WTC11 (cell line): ENCODE measurements at regions not wholly inside any gene's neighbourhood (a gene's known extent, or its start where the extent isn't known, plus 50 kb on each side); places are given as distances from the start of the nearest gene placed in this dataset.

ENCODE experiments used
- ATAC-seq: fragments of 200-7000 bp; cut with Tn5 transposase; 2 replicates; pipeline ENCODE4 v1.10.0; 2021; ENCODE audit warnings: mild to moderate bottlenecking, moderate library complexity
- CTCF ChIA-PET: fragments of 300-600 bp; sonication (Branson Sonifier 250); formaldehyde crosslinking; loops from one replicate; lab custom pipeline; 2021; ENCODE audit warnings: antibody characterized with exemption; lab: Charles Lee
- POLR2A ChIA-PET: fragments of 350-600 bp; sonication (Branson Sonifier 250); formaldehyde crosslinking; loops from one replicate; lab custom pipeline; 2021; ENCODE audit warnings: antibody characterized with exemption; lab: Charles Lee
- DNase-seq: peaks from one replicate; pipeline ENCODE4 v3.0.0; 2021; ENCODE audit warnings: low spot score
- H3K27ac Mint-ChIP-seq: 2 replicates; pipeline ENCODE4 v1.8.0; 2021; ENCODE audit warnings: mixed read lengths
- H3K27me3 Mint-ChIP-seq: 2 replicates; pipeline ENCODE4 v1.8.0; 2021; ENCODE audit warnings: low read depth, mild to moderate bottlenecking, moderate library complexity, mixed read lengths
- H3K36me3 Mint-ChIP-seq: 2 replicates; pipeline ENCODE4 v1.8.0; 2021; ENCODE audit warnings: mixed read lengths
- H3K4me1 Mint-ChIP-seq: 2 replicates; pipeline ENCODE4 v1.8.0; 2022; ENCODE audit warnings: mixed read lengths
- H3K4me3 Mint-ChIP-seq: 2 replicates; pipeline ENCODE4 v1.8.0; 2021; ENCODE audit warnings: mild to moderate bottlenecking, moderate library complexity, mixed read lengths
- H3K9me3 Mint-ChIP-seq: 2 replicates; pipeline ENCODE4 v1.8.0; 2021; ENCODE audit warnings: mixed read lengths
- CREB1 ChIP-seq: sonication (generic); formaldehyde crosslinking; IDR thresholded peaks from 2 replicates; pipeline ENCODE4 v1.8.0; 2023; ENCODE audit warnings: mild to moderate bottlenecking, missing genetic modification reagents
- EMX1 ChIP-seq: fragments of 250-450 bp; sonication (Bioruptor Pico); IDR thresholded peaks from 2 replicates; pipeline ENCODE4 v1.8.0; 2021; ENCODE audit warnings: mild to moderate bottlenecking
- ESRRA ChIP-seq: sonication (generic); formaldehyde crosslinking; IDR thresholded peaks from 2 replicates; pipeline ENCODE4 v1.8.1; 2022; ENCODE audit warnings: mild to moderate bottlenecking, missing genetic modification reagents, borderline replicate concordance
- MYBL2 ChIP-seq: sonication (generic); formaldehyde crosslinking; IDR thresholded peaks from 2 replicates; pipeline ENCODE4 v1.8.1; 2023; ENCODE audit warnings: mild to moderate bottlenecking, moderate library complexity, missing genetic modification reagents
- RORB ChIP-seq: fragments of 250-450 bp; sonication (Bioruptor Pico); IDR thresholded peaks from 2 replicates; pipeline ENCODE4 v1.9.0; 2021; ENCODE audit warnings: mild to moderate bottlenecking
- SMAD3 ChIP-seq: sonication (generic); formaldehyde crosslinking; IDR thresholded peaks from 2 replicates; pipeline ENCODE4 v1.8.0; 2022; ENCODE audit warnings: missing genetic modification reagents, mild to moderate bottlenecking, borderline replicate concordance
- SOX15 ChIP-seq: fragments of 250-450 bp; sonication (Bioruptor Pico); IDR thresholded peaks from 2 replicates; pipeline ENCODE4 v1.9.0; 2021; ENCODE audit warnings: mild to moderate bottlenecking
- TEAD1 ChIP-seq: sonication (generic); formaldehyde crosslinking; IDR thresholded peaks from 2 replicates; pipeline ENCODE4 v1.8.0; 2022; ENCODE audit warnings: mild to moderate bottlenecking, missing genetic modification reagents
- TP53 ChIP-seq: sonication (generic); formaldehyde crosslinking; IDR thresholded peaks from 2 replicates; pipeline ENCODE4 v1.8.1; 2023; ENCODE audit warnings: mild to moderate bottlenecking, missing genetic modification reagents
- ZNF416 ChIP-seq: fragments of 250-450 bp; sonication (Bioruptor Pico); IDR thresholded peaks from 2 replicates; pipeline ENCODE4 v1.9.0; 2021; ENCODE audit warnings: mild to moderate bottlenecking, inconsistent platforms
- TF ChIP-seq, protein P1 (sequence below): fragments of 250-450 bp; sonication (Bioruptor Pico); conservative IDR thresholded peaks from 2 replicates; pipeline ENCODE4 v1.9.0; 2021; ENCODE audit warnings: mild to moderate bottlenecking
- TF ChIP-seq, protein P2 (sequence below): sonication (generic); formaldehyde crosslinking; IDR thresholded peaks from 2 replicates; pipeline ENCODE4 v1.8.1; 2023; ENCODE audit warnings: mild to moderate bottlenecking, missing genetic modification reagents, moderate library complexity
- TF ChIP-seq, protein P3 (sequence below): sonication (generic); formaldehyde crosslinking; IDR thresholded peaks from 2 replicates; pipeline ENCODE4 v1.8.0; 2022; ENCODE audit warnings: mild to moderate bottlenecking, missing genetic modification reagents
- TF ChIP-seq, protein P4 (sequence below): sonication (generic); formaldehyde crosslinking; conservative IDR thresholded peaks from 2 replicates; pipeline ENCODE4 v1.8.1; 2023; ENCODE audit warnings: mild to moderate bottlenecking, low read depth, missing genetic modification reagents, moderate library complexity
- TF ChIP-seq, protein P5 (sequence below): fragments of 250-450 bp; sonication (Bioruptor Pico); IDR thresholded peaks from 2 replicates; pipeline ENCODE4 v1.9.0; 2021; ENCODE audit warnings: mild to moderate bottlenecking
- TF ChIP-seq, protein P6 (sequence below): sonication (generic); formaldehyde crosslinking; IDR thresholded peaks from 2 replicates; pipeline ENCODE4 v1.8.0; 2022; ENCODE audit warnings: missing genetic modification reagents

DNA sequence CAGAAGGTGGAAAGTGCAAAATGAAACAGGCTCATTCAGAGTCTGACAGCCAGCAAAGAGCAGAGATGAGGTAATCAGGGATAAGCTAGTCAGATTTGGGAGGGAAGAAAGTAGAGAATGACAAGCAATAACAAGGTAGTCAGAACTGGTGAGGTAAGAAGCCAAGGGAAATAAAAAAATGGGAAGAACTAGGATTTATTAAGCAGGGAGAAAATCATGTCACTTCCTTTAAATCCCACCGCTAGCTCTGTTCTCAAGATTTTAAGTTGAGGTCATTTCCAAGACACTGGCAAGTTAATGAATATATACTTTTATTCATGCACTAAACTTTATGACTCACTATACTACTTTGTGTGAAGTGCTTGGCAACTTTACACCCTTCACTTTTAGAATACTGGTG is 1106.8 kb downstream of the IGSF11 start:
- DNase-seq: no peak
- no peak overlapping the region for H3K4me3 Mint-ChIP-seq
- TF ChIP-seq, protein P1, sequence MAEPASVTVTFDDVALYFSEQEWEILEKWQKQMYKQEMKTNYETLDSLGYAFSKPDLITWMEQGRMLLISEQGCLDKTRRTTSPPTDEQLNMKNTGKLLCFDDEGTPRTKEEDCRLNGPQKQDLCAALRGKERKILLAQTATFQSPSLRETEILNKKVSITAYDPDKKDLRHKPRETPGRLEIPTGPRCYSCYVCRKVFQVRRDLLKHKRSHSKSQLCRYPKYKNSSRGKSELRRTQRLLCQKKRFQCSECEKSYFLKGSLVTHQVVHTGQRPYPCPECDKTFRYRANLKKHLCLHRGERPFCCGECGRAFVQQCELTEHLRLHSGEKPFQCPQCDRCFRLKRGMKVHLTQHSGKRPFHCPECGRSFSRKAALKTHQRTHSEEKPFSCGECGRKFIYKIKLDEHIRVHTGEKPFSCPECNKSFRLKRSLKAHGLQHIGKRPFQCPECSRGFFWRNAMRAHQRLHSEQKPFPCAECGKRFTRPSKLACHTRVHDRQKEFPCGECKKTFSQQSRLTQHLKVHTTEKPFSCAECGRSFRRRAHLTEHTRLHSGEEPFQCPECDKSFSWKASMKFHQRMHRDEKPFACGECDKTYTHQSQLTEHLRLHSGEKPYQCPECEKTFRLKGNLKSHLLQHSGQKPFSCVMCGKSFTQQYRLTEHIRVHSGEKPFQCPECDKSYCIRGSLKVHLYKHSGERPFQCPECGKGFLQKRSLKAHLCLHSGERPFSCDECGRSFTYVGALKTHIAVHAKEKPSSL (CRISPR knock-in tag): no peak
- ChIA-PET POLR2A (interaction anchor here (0.6 kb wide), 1 partner anchor 1081 kb away, joined by 3 read pairs; no protein-coding TSS in a partner anchor), CTCF (interaction anchor here (0.9 kb wide), 1 partner anchor 29 kb away, joined by 3 read pairs; no protein-coding TSS in a partner anchor)
- no peaks in the 10 kb centered on the region for H3K36me3 Mint-ChIP-seq
- no peaks in the 10 kb centered on the region for H3K9me3 Mint-ChIP-seq
- no peaks in the 10 kb centered on the region for H3K27me3 Mint-ChIP-seq
- no peak overlapping the region for H3K27ac Mint-ChIP-seq
- no peak for ATAC-seq
- H3K4me1 Mint-ChIP-seq: peaks cover 2% of the 10 kb centered on the region

DNA sequence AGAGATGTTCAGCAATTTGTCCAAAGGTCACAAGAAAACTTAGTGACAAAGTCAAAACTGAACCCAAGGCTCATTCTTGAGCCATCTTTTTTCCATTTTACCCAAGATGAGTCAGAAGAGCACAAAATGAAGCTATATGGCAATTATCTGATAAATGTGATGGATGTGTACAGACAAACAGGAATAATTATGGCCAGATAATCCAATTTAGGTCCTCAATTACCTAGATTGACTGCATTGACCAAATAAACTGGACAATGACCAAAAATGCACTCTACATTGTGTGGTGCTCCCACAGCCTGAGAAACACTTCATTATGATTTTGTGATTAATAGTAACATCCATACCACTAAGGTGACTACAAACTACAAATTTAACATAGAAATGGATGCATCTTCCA is 1105.8 kb downstream of the IGSF11 start:
- no peak for ATAC-seq
- ChIA-PET POLR2A (no interaction called here), CTCF (no interaction called here)

DNA sequence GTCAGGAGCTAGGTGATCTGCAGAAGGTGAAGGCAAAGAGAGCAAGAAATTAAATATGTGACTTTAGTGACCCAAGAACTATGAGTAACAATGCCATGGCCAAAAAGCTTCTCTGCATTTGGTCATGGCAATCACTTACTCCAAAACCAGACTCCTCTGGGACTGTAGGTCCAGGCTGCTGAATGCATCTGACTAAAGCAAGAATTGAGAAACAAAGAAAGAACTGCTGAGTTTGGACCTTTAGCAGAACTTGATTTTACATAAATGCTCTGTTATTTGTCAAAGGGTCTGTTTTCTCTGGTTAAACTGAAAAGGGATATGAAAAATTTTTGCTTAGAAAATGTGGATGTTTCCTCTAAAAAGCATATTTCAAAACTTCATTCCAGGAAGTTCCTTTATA is 1102.2 kb downstream of the IGSF11 start:
- TF ChIP-seq, protein P2, sequence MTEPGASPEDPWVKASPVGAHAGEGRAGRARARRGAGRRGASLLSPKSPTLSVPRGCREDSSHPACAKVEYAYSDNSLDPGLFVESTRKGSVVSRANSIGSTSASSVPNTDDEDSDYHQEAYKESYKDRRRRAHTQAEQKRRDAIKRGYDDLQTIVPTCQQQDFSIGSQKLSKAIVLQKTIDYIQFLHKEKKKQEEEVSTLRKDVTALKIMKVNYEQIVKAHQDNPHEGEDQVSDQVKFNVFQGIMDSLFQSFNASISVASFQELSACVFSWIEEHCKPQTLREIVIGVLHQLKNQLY (CRISPR knock-in tag): no peak
- TF ChIP-seq, protein P1 (CRISPR knock-in tag): no peak
- TF ChIP-seq, protein P3, sequence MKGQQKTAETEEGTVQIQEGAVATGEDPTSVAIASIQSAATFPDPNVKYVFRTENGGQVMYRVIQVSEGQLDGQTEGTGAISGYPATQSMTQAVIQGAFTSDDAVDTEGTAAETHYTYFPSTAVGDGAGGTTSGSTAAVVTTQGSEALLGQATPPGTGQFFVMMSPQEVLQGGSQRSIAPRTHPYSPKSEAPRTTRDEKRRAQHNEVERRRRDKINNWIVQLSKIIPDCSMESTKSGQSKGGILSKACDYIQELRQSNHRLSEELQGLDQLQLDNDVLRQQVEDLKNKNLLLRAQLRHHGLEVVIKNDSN (CRISPR knock-in tag): no peak
- no peak for TF ChIP-seq SOX15 (CRISPR knock-in tag)
- TF ChIP-seq, protein P4, sequence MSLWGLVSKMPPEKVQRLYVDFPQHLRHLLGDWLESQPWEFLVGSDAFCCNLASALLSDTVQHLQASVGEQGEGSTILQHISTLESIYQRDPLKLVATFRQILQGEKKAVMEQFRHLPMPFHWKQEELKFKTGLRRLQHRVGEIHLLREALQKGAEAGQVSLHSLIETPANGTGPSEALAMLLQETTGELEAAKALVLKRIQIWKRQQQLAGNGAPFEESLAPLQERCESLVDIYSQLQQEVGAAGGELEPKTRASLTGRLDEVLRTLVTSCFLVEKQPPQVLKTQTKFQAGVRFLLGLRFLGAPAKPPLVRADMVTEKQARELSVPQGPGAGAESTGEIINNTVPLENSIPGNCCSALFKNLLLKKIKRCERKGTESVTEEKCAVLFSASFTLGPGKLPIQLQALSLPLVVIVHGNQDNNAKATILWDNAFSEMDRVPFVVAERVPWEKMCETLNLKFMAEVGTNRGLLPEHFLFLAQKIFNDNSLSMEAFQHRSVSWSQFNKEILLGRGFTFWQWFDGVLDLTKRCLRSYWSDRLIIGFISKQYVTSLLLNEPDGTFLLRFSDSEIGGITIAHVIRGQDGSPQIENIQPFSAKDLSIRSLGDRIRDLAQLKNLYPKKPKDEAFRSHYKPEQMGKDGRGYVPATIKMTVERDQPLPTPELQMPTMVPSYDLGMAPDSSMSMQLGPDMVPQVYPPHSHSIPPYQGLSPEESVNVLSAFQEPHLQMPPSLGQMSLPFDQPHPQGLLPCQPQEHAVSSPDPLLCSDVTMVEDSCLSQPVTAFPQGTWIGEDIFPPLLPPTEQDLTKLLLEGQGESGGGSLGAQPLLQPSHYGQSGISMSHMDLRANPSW: no peak
- no peak for TF ChIP-seq TEAD1 (CRISPR knock-in tag)
- TF ChIP-seq MYBL2 (CRISPR knock-in tag): no peak
- no peak for TF ChIP-seq SMAD3 (CRISPR knock-in tag)
- TF ChIP-seq, protein P5, sequence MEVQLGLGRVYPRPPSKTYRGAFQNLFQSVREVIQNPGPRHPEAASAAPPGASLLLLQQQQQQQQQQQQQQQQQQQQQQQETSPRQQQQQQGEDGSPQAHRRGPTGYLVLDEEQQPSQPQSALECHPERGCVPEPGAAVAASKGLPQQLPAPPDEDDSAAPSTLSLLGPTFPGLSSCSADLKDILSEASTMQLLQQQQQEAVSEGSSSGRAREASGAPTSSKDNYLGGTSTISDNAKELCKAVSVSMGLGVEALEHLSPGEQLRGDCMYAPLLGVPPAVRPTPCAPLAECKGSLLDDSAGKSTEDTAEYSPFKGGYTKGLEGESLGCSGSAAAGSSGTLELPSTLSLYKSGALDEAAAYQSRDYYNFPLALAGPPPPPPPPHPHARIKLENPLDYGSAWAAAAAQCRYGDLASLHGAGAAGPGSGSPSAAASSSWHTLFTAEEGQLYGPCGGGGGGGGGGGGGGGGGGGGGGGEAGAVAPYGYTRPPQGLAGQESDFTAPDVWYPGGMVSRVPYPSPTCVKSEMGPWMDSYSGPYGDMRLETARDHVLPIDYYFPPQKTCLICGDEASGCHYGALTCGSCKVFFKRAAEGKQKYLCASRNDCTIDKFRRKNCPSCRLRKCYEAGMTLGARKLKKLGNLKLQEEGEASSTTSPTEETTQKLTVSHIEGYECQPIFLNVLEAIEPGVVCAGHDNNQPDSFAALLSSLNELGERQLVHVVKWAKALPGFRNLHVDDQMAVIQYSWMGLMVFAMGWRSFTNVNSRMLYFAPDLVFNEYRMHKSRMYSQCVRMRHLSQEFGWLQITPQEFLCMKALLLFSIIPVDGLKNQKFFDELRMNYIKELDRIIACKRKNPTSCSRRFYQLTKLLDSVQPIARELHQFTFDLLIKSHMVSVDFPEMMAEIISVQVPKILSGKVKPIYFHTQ (CRISPR knock-in tag): no peak
- Mint-ChIP-seq H3K9me3 (no peaks in the 10 kb centered on the region), H3K36me3 (no peaks in the 10 kb centered on the region), H3K4me1 (no peaks in the 10 kb centered on the region), H3K4me3 (no peak overlapping the region), H3K27me3 (no peaks in the 10 kb centered on the region), H3K27ac (no peak overlapping the region)
- CTCF ChIA-PET: no interaction called here
- no peak for ATAC-seq
- POLR2A ChIA-PET: no interaction called here
- no peak for DNase-seq

More for the DNA sequence above, 1105.8 kb downstream of the IGSF11 start:
- TF ChIP-seq CREB1 (CRISPR knock-in tag) (no peak), ZNF416 (CRISPR knock-in tag) (no peak), RORB (CRISPR knock-in tag) (no peak), ESRRA (no peak), TP53 (no peak), EMX1 (CRISPR knock-in tag) (no peak)
- TF ChIP-seq, protein P6, sequence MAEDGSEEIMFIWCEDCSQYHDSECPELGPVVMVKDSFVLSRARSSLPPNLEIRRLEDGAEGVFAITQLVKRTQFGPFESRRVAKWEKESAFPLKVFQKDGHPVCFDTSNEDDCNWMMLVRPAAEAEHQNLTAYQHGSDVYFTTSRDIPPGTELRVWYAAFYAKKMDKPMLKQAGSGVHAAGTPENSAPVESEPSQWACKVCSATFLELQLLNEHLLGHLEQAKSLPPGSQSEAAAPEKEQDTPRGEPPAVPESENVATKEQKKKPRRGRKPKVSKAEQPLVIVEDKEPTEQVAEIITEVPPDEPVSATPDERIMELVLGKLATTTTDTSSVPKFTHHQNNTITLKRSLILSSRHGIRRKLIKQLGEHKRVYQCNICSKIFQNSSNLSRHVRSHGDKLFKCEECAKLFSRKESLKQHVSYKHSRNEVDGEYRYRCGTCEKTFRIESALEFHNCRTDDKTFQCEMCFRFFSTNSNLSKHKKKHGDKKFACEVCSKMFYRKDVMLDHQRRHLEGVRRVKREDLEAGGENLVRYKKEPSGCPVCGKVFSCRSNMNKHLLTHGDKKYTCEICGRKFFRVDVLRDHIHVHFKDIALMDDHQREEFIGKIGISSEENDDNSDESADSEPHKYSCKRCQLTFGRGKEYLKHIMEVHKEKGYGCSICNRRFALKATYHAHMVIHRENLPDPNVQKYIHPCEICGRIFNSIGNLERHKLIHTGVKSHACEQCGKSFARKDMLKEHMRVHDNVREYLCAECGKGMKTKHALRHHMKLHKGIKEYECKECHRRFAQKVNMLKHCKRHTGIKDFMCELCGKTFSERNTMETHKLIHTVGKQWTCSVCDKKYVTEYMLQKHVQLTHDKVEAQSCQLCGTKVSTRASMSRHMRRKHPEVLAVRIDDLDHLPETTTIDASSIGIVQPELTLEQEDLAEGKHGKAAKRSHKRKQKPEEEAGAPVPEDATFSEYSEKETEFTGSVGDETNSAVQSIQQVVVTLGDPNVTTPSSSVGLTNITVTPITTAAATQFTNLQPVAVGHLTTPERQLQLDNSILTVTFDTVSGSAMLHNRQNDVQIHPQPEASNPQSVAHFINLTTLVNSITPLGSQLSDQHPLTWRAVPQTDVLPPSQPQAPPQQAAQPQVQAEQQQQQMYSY: no peak
- H3K4me1 Mint-ChIP-seq: no peaks in the 10 kb centered on the region
- no peak for DNase-seq
- H3K9me3 Mint-ChIP-seq: no peaks in the 10 kb centered on the region
- H3K27ac Mint-ChIP-seq: no peak overlapping the region
- H3K4me3 Mint-ChIP-seq: no peak overlapping the region
- no peaks in the 10 kb centered on the region for H3K27me3 Mint-ChIP-seq
- H3K36me3 Mint-ChIP-seq: no peaks in the 10 kb centered on the region
